A549 (cell line): ENCODE measurements at regions not wholly inside any gene's neighbourhood (a gene's known extent, or its start where the extent isn't known, plus 50 kb on each side); places are given as distances from the start of the nearest gene placed in this dataset.

ENCODE experiments used
- NFE2L2 ChIP-seq: fragments of 150-350 bp; conservative IDR thresholded peaks from 2 replicates; pipeline ENCODE4 v1.6.1; 2014; ENCODE audit warnings: low read length
- SMC3 ChIP-seq: fragments of >200 bp; sonication (Bioruptor Twin); formaldehyde crosslinking; IDR thresholded peaks from 3 replicates; pipeline ENCODE4 v1.6.1; 2018; ENCODE audit warnings: inconsistent platforms

DNA sequence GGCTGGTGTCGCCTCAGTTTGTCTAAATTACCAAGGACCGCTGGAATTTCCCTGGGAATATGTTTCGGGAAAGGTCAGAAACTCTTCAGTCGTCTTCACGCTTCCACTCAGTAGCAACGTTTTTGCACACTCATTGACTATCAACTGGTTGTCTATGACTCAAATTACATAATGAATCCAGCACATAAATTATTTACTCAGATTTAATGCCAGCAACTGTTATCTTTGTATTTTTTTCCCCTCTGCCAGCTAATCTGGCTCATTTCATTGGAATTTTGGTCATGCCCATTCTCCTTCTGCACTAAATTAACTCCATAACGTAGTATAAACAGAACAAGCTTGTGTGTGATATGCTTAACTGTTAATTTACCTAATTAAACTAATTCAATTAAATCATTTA lies 372.7 kb upstream of the ZFHX3 start:
- TF ChIP-seq NFE2L2 (no peak), SMC3 (no peak)
